GM23248 (cell line): ENCODE measurements at regions not wholly inside any gene's neighbourhood (a gene's known extent, or its start where the extent isn't known, plus 50 kb on each side); places are given as distances from the start of the nearest gene placed in this dataset.

Experiments used
- DNase-seq: peaks from one replicate; pipeline ENCODE4 v3.0.0-alpha.2; 2015
- H2AFZ ChIP-seq: fragments of 200-600 bp; sonication (generic); 2 replicates; pipeline ENCODE4 v1.6.1; 2016; ENCODE audit warnings: antibody characterized with exemption
- H3F3A ChIP-seq: fragments of 200-600 bp; sonication (generic); 2 replicates; pipeline ENCODE4 v1.6.1; 2016; ENCODE audit warnings: mild to moderate bottlenecking, antibody characterized with exemption, mixed run types; ENCODE audit not compliant: insufficient read depth
- H3K27ac ChIP-seq: fragments of 200-600 bp; sonication (generic); 2 replicates; pipeline ENCODE4 v1.5.1; 2016; ENCODE audit warnings: mild to moderate bottlenecking
- H3K27me3 ChIP-seq: fragments of 200-600 bp; sonication (generic); replicated peaks from 2 replicates; pipeline ENCODE4 v1.6.1; 2016; ENCODE audit warnings: mild to moderate bottlenecking; ENCODE audit not compliant: insufficient read depth
- H3K36me3 ChIP-seq: fragments of 200-600 bp; sonication (generic); 2 replicates; pipeline ENCODE4 v1.6.1; 2016; ENCODE audit warnings: low read depth, mild to moderate bottlenecking
- H3K4me1 ChIP-seq: fragments of 200-600 bp; sonication (generic); 2 replicates; pipeline ENCODE4 v1.6.1; 2016; ENCODE audit warnings: mild to moderate bottlenecking; ENCODE audit not compliant: insufficient read depth
- H3K4me2 ChIP-seq: fragments of 200-600 bp; sonication (generic); one replicate; pipeline ENCODE4 v1.6.1; 2016; ENCODE audit warnings: mild to moderate bottlenecking; ENCODE audit not compliant: unreplicated experiment
- H3K4me3 ChIP-seq: fragments of 200-600 bp; sonication (generic); 2 replicates; pipeline ENCODE4 v1.5.1; 2016; ENCODE audit warnings: mild to moderate bottlenecking
- H3K79me2 ChIP-seq: fragments of 200-600 bp; sonication (generic); 2 replicates; pipeline ENCODE4 v1.6.1; 2016; ENCODE audit warnings: mild to moderate bottlenecking; ENCODE audit not compliant: insufficient read depth
- H3K9ac ChIP-seq: fragments of 200-600 bp; sonication (generic); 2 replicates; pipeline ENCODE4 v1.6.1; 2016; ENCODE audit warnings: mild to moderate bottlenecking
- H3K9me2 ChIP-seq: fragments of 200-600 bp; sonication (generic); 2 replicates; pipeline ENCODE4 v1.6.1; 2016; ENCODE audit warnings: mixed run types, mild to moderate bottlenecking, moderate library complexity; ENCODE audit not compliant: insufficient read depth
- H3K9me3 ChIP-seq: fragments of 200-600 bp; sonication (generic); one replicate; pipeline ENCODE4 v1.6.1; 2017; ENCODE audit warnings: low read depth
- H4K20me1 ChIP-seq: fragments of 200-600 bp; sonication (generic); 2 replicates; pipeline ENCODE4 v1.6.0; 2016; ENCODE audit not compliant: insufficient read depth
- EZH2 ChIP-seq: fragments of 200-600 bp; sonication (generic); IDR thresholded peaks from 2 replicates; pipeline ENCODE4 v1.6.1; 2018; ENCODE audit warnings: antibody characterized with exemption, mild to moderate bottlenecking; ENCODE audit not compliant: insufficient read depth, poor library complexity, severe bottlenecking
- EZH2phosphoT487 ChIP-seq: fragments of 200-600 bp; sonication (generic); IDR thresholded peaks from 2 replicates; pipeline ENCODE4 v1.6.1; 2018; ENCODE audit warnings: antibody characterized with exemption, moderate library complexity, mild to moderate bottlenecking, low read depth; ENCODE audit not compliant: insufficient read depth
- WGBS, 2 experiments: methylation state at CpG; one replicate each; pipeline ENCODE4 v1.1.6; 2015 to 2017; ENCODE audit warnings: low lambda C conversion rate in 2 of 2, low coverage in 1 of 2; ENCODE audit errors: missing lambda C conversion rate in 2 of 2; 5-methylcytosine and 5-hydroxymethylcytosine counted together
- in situ Hi-C: fragments of 300-500 bp; cut with MboI; formaldehyde crosslinking; loops from 2 replicates; pipeline ENCODE4 v1.15.0; 2020

- no peak for DNase-seq
- Histone ChIP-seq H3K4me3 (no peak overlapping the region), H3F3A (no peaks in the 10 kb centered on the region), H3K9ac (no peak overlapping the region), H3K4me1 (peaks cover 11% of the 10 kb centered on the region), H3K9me2 (no peaks in the 10 kb centered on the region), H3K9me3 (no peaks in the 10 kb centered on the region), H3K79me2 (no peaks in the 10 kb centered on the region), H3K36me3 (no peaks in the 10 kb centered on the region), H3K27me3 (no peaks in the 10 kb centered on the region), H4K20me1 (no peaks in the 10 kb centered on the region), H3K27ac (no peak overlapping the region), H2AFZ (no peak overlapping the region), H3K4me2 (no peak overlapping the region)
- TF ChIP-seq EZH2 (no peak), EZH2phosphoT487 (no peak)
- in situ Hi-C loops, result no loop called here
- WGBS, 2 experiments, result 58 to 78% methylated on average over 3 of the region's 3 CpGs
These were observed 72.1 kb upstream of the GRB10 start for GRCh38 chr7:50854831-50855230.

GRCh38 chr7:50854247-50854646 is 71.6 kb upstream of the GRB10 start:
- Histone ChIP-seq H3K79me2 (no peaks in the 10 kb centered on the region), H3K9me3 (no peaks in the 10 kb centered on the region), H3K36me3 (no peaks in the 10 kb centered on the region), H3K9ac (no peak overlapping the region), H3K4me1 (peaks cover 11% of the 10 kb centered on the region), H3F3A (no peaks in the 10 kb centered on the region), H3K4me3 (no peak overlapping the region), H4K20me1 (no peaks in the 10 kb centered on the region), H3K27me3 (no peaks in the 10 kb centered on the region), H3K4me2 (no peak overlapping the region), H2AFZ (no peak overlapping the region), H3K27ac (no peak overlapping the region), H3K9me2 (no peaks in the 10 kb centered on the region)
- TF ChIP-seq EZH2phosphoT487 (no peak), EZH2 (no peak)
- in situ Hi-C loops, result no loop called here
- no peak for DNase-seq
- 80 to 83% methylated on average over 6 of the region's 6 CpGs for WGBS, 2 experiments

GRCh38 chr7:50853311-50853710 is 70.6 kb upstream of the GRB10 start:
- 79 to 85% methylated on average over 4 of the region's 4 CpGs for WGBS, 2 experiments
- Histone ChIP-seq H3F3A (no peaks in the 10 kb centered on the region), H3K36me3 (no peaks in the 10 kb centered on the region), H3K27me3 (no peaks in the 10 kb centered on the region), H3K9ac (no peak overlapping the region), H3K9me2 (no peaks in the 10 kb centered on the region), H3K79me2 (no peaks in the 10 kb centered on the region), H3K4me3 (no peak overlapping the region), H3K27ac (no peak overlapping the region), H3K9me3 (no peaks in the 10 kb centered on the region), H3K4me2 (no peak overlapping the region), H4K20me1 (no peaks in the 10 kb centered on the region), H3K4me1 (peaks cover 11% of the 10 kb centered on the region), H2AFZ (no peak overlapping the region)
- no peak for DNase-seq
- no peak for TF ChIP-seq EZH2phosphoT487
- in situ Hi-C loops, result no loop called here

GRCh38 chr7:50852901-50853300 is 70.2 kb upstream of the GRB10 start:
- Histone ChIP-seq H3K4me3 (no peak overlapping the region), H3K9ac (no peak overlapping the region), H3K27me3 (no peaks in the 10 kb centered on the region), H3F3A (no peaks in the 10 kb centered on the region), H3K9me2 (no peaks in the 10 kb centered on the region), H3K9me3 (no peaks in the 10 kb centered on the region), H3K27ac (no peak overlapping the region), H3K4me1 (peaks cover 11% of the 10 kb centered on the region), H4K20me1 (no peaks in the 10 kb centered on the region), H3K79me2 (no peaks in the 10 kb centered on the region), H3K4me2 (no peak overlapping the region), H3K36me3 (no peaks in the 10 kb centered on the region), H2AFZ (no peak overlapping the region)
- in situ Hi-C loops, result no loop called here
- TF ChIP-seq EZH2 (no peak), EZH2phosphoT487 (no peak)
- no peak for DNase-seq

GRCh38 chr7:50851891-50852290 is 69.2 kb upstream of the GRB10 start:
- Histone ChIP-seq H3K36me3 (no peaks in the 10 kb centered on the region), H4K20me1 (no peaks in the 10 kb centered on the region), H3K27ac (0 out of 2 replicates have a peak overlapping the region, but pooled peaks have one; percentile 14), H3K4me3 (no peak overlapping the region), H3K27me3 (no peaks in the 10 kb centered on the region), H3K4me1 (peaks cover 11% of the 10 kb centered on the region), H3K4me2 (no peak overlapping the region), H3K9me2 (no peaks in the 10 kb centered on the region), H3K9ac (no peak overlapping the region), H2AFZ (no peak overlapping the region), H3K79me2 (no peaks in the 10 kb centered on the region), H3K9me3 (no peaks in the 10 kb centered on the region), H3F3A (no peaks in the 10 kb centered on the region)
- DNase-seq, result no peak
- 68% methylated on average over 6 of the region's 6 CpGs for WGBS, 2 experiments
- in situ Hi-C loops, result no loop called here
- TF ChIP-seq EZH2phosphoT487, result no peak
- TF ChIP-seq EZH2, result no peak
